ENCODE measurements at regions not wholly inside any gene's neighbourhood (a gene's known extent, or its start where the extent isn't known, plus 50 kb on each side); places are given as distances from the start of the nearest gene placed in this dataset.

GRCh38 chr17:71071041-71071440 is 901.7 kb downstream of the KCNJ2 start:
- TF ChIP-seq CTCF (IDR thresholded peaks at IDR 0.05; ENCODE audit: low read depth, low read length, missing input control) = no peak
- no peak for TF ChIP-seq MAX (IDR thresholded peaks at IDR 0.05)
- TF ChIP-seq EGR1 (IDR thresholded peaks at IDR 0.05; ENCODE audit: low read depth in 2 of 2) = no peak
- TF ChIP-seq FOXA1 (IDR thresholded peaks at IDR 0.05) = no peak
- no peak for TF ChIP-seq REST (IDR thresholded peaks at IDR 0.05)
- no peak for TF ChIP-seq SP1 (IDR thresholded peaks at IDR 0.05)
- TF ChIP-seq FOXA2 (IDR thresholded peaks at IDR 0.05) = no peak
- TF ChIP-seq NR2F2 (IDR thresholded peaks at IDR 0.05) = no peak
- no peak for TF ChIP-seq ATF3 (IDR thresholded peaks at IDR 0.05)

All from liver (tissue), 3 donors.